CD4-positive, alpha-beta T cell treated with Interleukin-15 for 1 hour (primary cell): ENCODE measurements at regions not wholly inside any gene's neighbourhood (a gene's known extent, or its start where the extent isn't known, plus 50 kb on each side); places are given as distances from the start of the nearest gene placed in this dataset.
A peak's percentile ranks its signal among the peaks of the same experiment; 100 is the strongest.

Experiments
- DNase-seq: peaks from one replicate; pipeline ENCODE4 v3.0.0-alpha.2; 2020

GRCh38 chr10:43825984-43826383 lies 177.3 kb upstream of the ZNF32 start:
- DNase-seq, result no peak

- no peak for DNase-seq
These were observed 176.7 kb upstream of the ZNF32 start for GRCh38 chr10:43825421-43825820.

GRCh38 chr10:43824934-43825333 lies 176.3 kb upstream of the ZNF32 start:
- DNase-seq, result no peak

- DNase-seq, result no peak
These were observed 174.2 kb upstream of the ZNF32 start for GRCh38 chr10:43822631-43823580.

GRCh38 chr10:43821103-43821502 lies 172.4 kb upstream of the ZNF32 start:
- DNase-seq, result no peak

GRCh38 chr10:43820663-43821062 lies 172.0 kb upstream of the ZNF32 start:
- DNase-seq, result no peak

GRCh38 chr10:43819464-43820230 lies 171.0 kb upstream of the ZNF32 start:
- DNase-seq, result no peak

DNA sequence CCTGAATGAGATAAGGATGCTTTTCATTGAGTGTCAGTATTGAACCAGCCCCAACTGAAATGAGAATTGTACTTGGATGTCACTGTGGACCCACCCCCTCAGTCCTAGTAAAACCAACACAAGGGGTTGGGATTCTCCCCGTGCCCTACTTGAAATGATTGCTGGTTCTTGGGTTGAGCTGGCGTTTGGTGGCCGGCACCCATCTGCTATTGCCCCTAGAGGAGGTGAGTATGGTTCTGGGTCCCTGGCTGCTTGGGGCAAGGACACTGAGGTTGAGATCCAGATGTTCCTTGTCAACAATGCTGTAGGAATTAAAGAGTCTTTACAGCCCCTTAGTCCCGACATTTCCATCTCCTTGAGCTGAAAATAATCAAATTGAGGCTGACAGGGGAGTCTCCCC lies 170.0 kb upstream of the ZNF32 start:
- no peak for DNase-seq

GRCh38 chr10:43817368-43817767 lies 168.7 kb upstream of the ZNF32 start:
- no peak for DNase-seq

DNA sequence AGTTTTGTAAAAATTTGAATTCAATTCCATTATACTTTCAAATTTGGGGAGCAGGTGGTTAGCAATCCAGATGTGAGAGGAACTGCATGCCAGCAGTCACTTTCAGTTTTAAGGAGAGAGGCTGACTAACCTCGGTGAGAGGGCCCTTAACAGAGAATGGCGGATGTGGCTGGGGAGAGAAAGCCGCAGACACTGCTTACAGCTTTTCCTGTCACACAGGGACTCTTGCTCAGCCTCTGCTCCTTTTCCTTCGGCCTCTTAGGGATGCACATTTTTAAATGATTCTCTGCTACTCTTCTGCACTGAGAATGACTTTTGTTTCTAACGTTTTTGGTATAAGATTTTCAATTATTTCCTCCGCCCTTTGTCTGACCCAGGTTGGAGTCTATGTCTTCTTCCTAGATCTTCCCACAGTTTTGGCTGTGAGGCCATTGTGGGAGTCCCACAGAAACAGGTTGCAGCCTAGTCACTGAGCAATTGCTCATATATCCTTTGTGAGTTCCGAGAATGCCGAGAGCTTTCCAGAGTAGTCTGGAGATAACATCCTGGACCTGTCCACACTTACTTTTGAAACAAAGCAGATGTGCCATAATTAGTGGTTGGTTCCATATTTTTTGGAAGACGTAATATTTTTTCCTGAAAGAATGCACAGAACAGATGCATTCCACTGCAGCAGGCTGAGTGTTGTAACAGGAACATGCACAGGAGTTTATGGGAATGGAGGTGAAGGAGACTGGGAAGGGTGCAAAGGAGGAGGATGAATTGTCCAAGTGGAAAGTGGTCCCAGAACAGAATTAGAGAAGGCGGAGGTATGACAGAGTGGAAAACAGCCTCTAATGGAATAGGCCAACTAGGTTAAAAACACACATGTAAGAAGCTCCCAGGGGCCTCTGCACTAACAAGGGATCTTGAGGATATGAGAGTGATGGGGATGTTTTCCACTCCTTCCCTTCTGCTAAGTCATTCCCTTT lies 168.0 kb upstream of the ZNF32 start:
- peak; percentile 62 for DNase-seq

DNA sequence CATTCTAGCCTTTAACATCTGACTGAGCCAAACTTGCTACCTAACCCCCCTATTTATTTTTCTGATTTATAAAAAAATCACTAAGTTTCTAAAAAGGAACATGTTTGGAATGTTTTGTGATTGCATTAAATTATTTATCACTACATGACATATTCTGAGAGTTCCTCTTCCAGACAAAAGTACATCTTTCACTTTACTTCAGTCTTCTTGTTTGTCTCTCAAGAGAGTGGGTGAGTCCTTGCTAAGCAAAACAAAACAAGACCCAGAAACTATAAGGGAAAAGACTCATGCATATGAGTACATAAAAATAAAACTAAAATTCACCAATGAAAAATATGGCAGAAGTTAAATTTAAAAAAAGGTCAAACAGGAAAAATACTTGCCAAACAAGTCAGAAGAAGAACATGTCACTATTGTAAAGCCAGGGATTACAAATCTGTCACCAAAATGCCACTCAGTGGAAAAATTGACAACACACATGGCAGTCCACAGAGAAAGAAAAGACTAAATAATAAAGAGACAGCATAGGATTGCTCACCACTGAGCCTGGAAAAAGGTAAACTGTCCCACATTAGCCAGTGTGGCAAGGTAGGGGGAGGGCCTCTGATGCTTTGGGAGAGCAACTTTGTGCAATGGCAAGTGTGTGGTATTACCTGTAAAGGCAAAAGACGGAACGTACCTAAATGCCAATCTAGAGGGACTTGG lies 166.7 kb upstream of the ZNF32 start:
- DNase-seq, result no peak

GRCh38 chr10:43814663-43815062 lies 166.0 kb upstream of the ZNF32 start:
- no peak for DNase-seq

- no peak for DNase-seq
These were observed 163.2 kb upstream of the ZNF32 start for GRCh38 chr10:43811871-43812270.

- no peak for DNase-seq
These were observed 160.7 kb upstream of the ZNF32 start for GRCh38 chr10:43809211-43809930.

DNA sequence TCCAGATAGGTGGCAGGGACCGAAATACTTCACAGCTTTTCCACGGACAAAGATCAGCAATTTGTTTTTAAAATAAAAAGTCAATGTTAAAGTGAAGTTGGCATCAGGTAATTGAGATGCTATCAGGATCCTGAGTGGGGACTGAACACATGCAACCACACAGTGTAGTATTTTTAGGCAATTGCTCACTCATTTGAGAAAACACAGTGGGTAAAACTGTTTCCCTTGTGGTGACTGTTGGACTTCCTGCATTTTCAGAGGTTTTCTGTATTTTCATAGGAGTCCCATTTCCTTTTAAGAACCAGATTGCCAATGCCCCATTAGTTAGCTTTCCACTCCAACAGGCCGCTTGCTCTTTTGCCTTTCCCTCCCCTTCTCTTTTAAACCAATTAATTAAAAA lies 159.5 kb upstream of the ZNF32 start:
- no peak for DNase-seq

- no peak for DNase-seq
These were observed 158.4 kb upstream of the ZNF32 start for GRCh38 chr10:43806831-43807640.

GRCh38 chr10:43803791-43804190 lies 155.1 kb upstream of the ZNF32 start:
- DNase-seq, result no peak

GRCh38 chr10:43802988-43803696 lies 154.5 kb upstream of the ZNF32 start:
- DNase-seq, result no peak

GRCh38 chr10:43801626-43802025 lies 152.9 kb upstream of the ZNF32 start:
- DNase-seq, result no peak

DNA sequence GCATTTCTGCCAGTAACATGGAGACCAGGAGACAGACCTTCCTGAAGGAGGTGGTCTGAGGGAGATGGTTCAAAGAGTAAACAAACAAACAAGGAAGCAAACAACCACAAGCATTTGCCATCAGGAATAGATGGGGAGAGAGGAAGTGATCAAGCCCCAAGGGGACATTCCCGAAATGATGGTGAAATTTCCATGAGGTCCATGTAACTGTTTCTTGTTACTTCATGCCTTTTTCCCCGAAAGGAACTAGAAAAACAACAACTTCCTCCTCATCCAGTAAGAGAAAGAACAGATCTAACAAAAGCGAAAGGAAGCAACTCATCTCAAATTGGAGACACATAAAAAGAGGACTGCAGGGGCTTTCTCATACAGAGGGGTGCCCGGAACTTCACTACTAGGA lies 152.5 kb upstream of the ZNF32 start:
- no peak for DNase-seq
